Caco-2 (cell line): ENCODE measurements at regions not wholly inside any gene's neighbourhood (a gene's known extent, or its start where the extent isn't known, plus 50 kb on each side); places are given as distances from the start of the nearest gene placed in this dataset.

Experiments
- BruUV-seq: library from RNA; stranded (reverse); fragments of 400-500 nt; replicated peaks from 2 replicates; lab custom pipeline; 2021; lab: Mats Ljungman, UMichigan
- CTCF ChIA-PET: fragments of 300-600 bp; sonication (Branson Sonifier 250); formaldehyde crosslinking; loops from one replicate; lab custom pipeline; 2022; ENCODE audit warnings: antibody characterized with exemption; lab: Charles Lee
- POLR2A ChIA-PET: fragments of 300-600 bp; sonication (Branson Sonifier 250); formaldehyde crosslinking; loops from one replicate; lab custom pipeline; 2022; ENCODE audit warnings: antibody characterized with exemption; lab: Charles Lee
- DNase-seq, 2 experiments: peaks; one replicate each; pipeline versions ENCODE4 v3.0.0 to v3.0.0-alpha.2; 2020 to 2022
- H3K27me3 ChIP-seq: replicated peaks from 2 replicates; pipeline ENCODE4 v1.6.0; 2011; ENCODE audit warnings: low read length; ENCODE audit not compliant: control insufficient read depth, insufficient read depth
- H3K36me3 ChIP-seq: 2 replicates; pipeline ENCODE4 v1.5.1; 2011; ENCODE audit warnings: low read length; ENCODE audit not compliant: control insufficient read depth, insufficient read depth
- H3K4me1 ChIP-seq: fragments of 250-450 bp; sonication (Bioruptor Pico); 2 replicates; pipeline ENCODE4 v1.5.1; 2020; ENCODE audit warnings: mild to moderate bottlenecking
- H3K4me3 ChIP-seq: 2 replicates; pipeline ENCODE4 v1.5.1; 2011; ENCODE audit warnings: low read depth, mild to moderate bottlenecking, control low read depth, low read length
- H3K9me3 ChIP-seq: fragments of 250-450 bp; sonication (Bioruptor Pico); 2 replicates; pipeline ENCODE4 v1.5.1; 2020; ENCODE audit warnings: mild to moderate bottlenecking, moderate library complexity
- H3K27ac Mint-ChIP-seq: one replicate; pipeline ENCODE4 v1.8.0; 2022; ENCODE audit warnings: mixed read lengths; ENCODE audit not compliant: unreplicated experiment
- H3K27me3 Mint-ChIP-seq: one replicate; pipeline ENCODE4 v1.8.0; 2022; ENCODE audit warnings: mixed read lengths; ENCODE audit not compliant: insufficient read depth, unreplicated experiment
- H3K36me3 Mint-ChIP-seq: one replicate; pipeline ENCODE4 v1.8.0; 2022; ENCODE audit warnings: mild to moderate bottlenecking, mixed read lengths; ENCODE audit not compliant: insufficient read depth, unreplicated experiment
- H3K4me1 Mint-ChIP-seq: one replicate; pipeline ENCODE4 v1.8.0; 2022; ENCODE audit warnings: low read depth, mixed read lengths; ENCODE audit not compliant: unreplicated experiment
- H3K4me3 Mint-ChIP-seq: one replicate; pipeline ENCODE4 v1.8.0; 2022; ENCODE audit warnings: mild to moderate bottlenecking, moderate library complexity, mixed read lengths; ENCODE audit not compliant: unreplicated experiment
- H3K9me3 Mint-ChIP-seq: one replicate; pipeline ENCODE4 v1.8.0; 2022; ENCODE audit warnings: mixed read lengths; ENCODE audit not compliant: unreplicated experiment
- CTCF ChIP-seq, 2 experiments: fragments of 200-600 bp in 1 of 2; IDR thresholded peaks; 1 replicate in 1 of 2; 2 replicates in 1 of 2; pipeline versions ENCODE4 v1.5.1 to v1.8.0; 2011 to 2022; ENCODE audit warnings: antibody characterized with exemption in 1 of 2, control low read depth in 1 of 2, inconsistent platforms in 1 of 2, low read depth in 1 of 2, low read length in 1 of 2, mild to moderate bottlenecking in 1 of 2, moderate library complexity in 1 of 2; ENCODE audit not compliant: insufficient read depth in 1 of 2, severe bottlenecking in 1 of 2, unreplicated experiment in 1 of 2
- intact Hi-C: fragments of 100-400 bp; cut with micrococcal nuclease; formaldehyde crosslinking; loops from one replicate; pipeline ENCODE4 v1.10.0; 2022; ENCODE audit not compliant: unreplicated experiment

DNA sequence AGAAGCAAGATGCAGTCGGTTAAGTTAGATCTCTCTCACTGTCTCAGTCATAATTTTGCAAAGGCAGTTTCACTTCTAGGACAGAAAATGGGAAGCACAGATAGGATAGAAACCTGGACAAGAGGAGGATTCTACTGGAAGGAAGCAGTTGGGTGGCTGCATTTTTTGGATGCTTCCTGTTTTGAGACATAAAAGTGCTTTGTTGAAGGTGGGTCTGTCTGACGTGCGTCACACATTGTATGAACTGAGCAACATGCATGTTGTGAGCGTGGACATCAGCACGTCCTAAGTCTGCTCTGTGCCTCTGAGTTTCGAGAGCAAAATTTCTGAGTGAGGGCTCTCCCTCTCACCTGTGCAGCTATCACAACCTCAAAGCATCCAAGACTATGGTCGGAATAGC, 68.7 kb upstream of the SNX9 start:
- intact Hi-C loops: no loop called here
- Mint-ChIP-seq H3K9me3 (peaks cover 12% of the 10 kb centered on the region), H3K36me3 (no peaks in the 10 kb centered on the region), H3K4me3 (no peak overlapping the region), H3K27ac (no peak overlapping the region), H3K4me1 (peaks cover 33% of the 10 kb centered on the region), H3K27me3 (no peaks in the 10 kb centered on the region)
- DNase-seq: no peak
- Histone ChIP-seq H3K27me3 (no peaks in the 10 kb centered on the region), H3K4me3 (no peak overlapping the region), H3K36me3 (no peaks in the 10 kb centered on the region), H3K4me1 (peaks cover 21% of the 10 kb centered on the region), H3K9me3 (peaks cover 5% of the 10 kb centered on the region; the same call in 1 of the 2 replicates)
- POLR2A ChIA-PET: no interaction called here
- CTCF ChIA-PET: no interaction called here
- TF ChIP-seq CTCF (IDR thresholded peaks at IDR 0.05; ENCODE audit: insufficient read depth in 1 of 2, low read depth in 1 of 2, low read length in 1 of 2, severe bottlenecking in 1 of 2, unreplicated experiment in 1 of 2): no peak
- BruUV-seq: no TSS peak

- DNase-seq: no peak
- Mint-ChIP-seq H3K9me3 (peaks cover 12% of the 10 kb centered on the region), H3K27ac (no peak overlapping the region), H3K4me3 (no peak overlapping the region), H3K36me3 (no peaks in the 10 kb centered on the region), H3K27me3 (no peaks in the 10 kb centered on the region), H3K4me1 (peaks cover 33% of the 10 kb centered on the region)
- intact Hi-C loops: no loop called here
- no peak for TF ChIP-seq CTCF (IDR thresholded peaks at IDR 0.05; ENCODE audit: insufficient read depth in 1 of 2, low read depth in 1 of 2, low read length in 1 of 2, severe bottlenecking in 1 of 2, unreplicated experiment in 1 of 2)
- Histone ChIP-seq H3K9me3 (peaks cover 5% of the 10 kb centered on the region; the same call in 1 of the 2 replicates), H3K27me3 (no peaks in the 10 kb centered on the region), H3K4me3 (no peak overlapping the region), H3K36me3 (no peaks in the 10 kb centered on the region), H3K4me1 (peaks cover 21% of the 10 kb centered on the region)
- ChIA-PET CTCF (interaction anchor here (1.3 kb wide), 1 partner anchor 8 kb away, joined by 4 read pairs; no protein-coding TSS in a partner anchor), POLR2A (no interaction called here)
- no TSS peak for BruUV-seq
Measured at GRCh38 chr6:157755032-157755745, 67.9 kb upstream of the SNX9 start.

DNA sequence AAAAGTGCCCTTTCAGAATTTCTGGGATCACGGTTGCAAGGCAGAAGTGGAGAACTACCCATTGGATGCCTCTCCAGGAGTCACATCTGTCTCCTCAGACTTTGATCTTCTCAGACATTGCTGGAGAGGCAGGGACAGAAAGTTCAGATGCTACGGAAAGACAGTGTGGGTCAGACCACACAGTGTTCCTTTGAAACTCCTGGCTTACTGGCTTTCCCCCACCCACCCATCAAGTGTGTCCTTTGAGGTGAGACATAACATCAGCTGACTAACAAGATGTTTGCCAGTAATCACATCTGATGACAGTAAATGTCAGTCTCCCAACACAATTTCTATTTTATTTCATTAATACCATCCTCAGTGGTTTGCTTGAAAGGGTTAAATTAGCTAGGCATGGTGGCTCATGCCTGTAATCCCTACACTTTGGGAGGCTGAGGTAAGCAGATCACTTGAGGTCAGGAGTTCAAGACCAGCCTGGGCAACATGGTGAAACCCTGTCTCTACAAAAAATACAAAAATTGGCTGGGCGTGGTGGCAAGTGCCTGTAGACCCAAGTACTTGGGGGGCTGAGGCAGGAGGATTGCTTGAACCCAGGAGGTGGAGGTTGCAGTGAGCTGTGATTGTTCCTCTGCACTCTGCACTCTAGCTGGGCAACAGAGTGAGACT, 67.2 kb upstream of the SNX9 start:
- intact Hi-C loops: loop anchor here (1.0 kb wide), 2 partner anchors 117 to 191 kb away; no protein-coding TSS in a partner anchor
- DNase-seq: no peak
- Histone ChIP-seq H3K36me3 (no peaks in the 10 kb centered on the region), H3K4me1 (peaks cover 21% of the 10 kb centered on the region), H3K9me3 (peaks cover 5% of the 10 kb centered on the region; the same call in 1 of the 2 replicates), H3K4me3 (no peak overlapping the region), H3K27me3 (no peaks in the 10 kb centered on the region)
- TF ChIP-seq CTCF (IDR thresholded peaks at IDR 0.05; ENCODE audit: insufficient read depth in 1 of 2, low read depth in 1 of 2, low read length in 1 of 2, severe bottlenecking in 1 of 2, unreplicated experiment in 1 of 2): no peak
- ChIA-PET CTCF (interaction anchor here (1.3 kb wide), 1 partner anchor 7 kb away, joined by 4 read pairs; no protein-coding TSS in a partner anchor), POLR2A (no interaction called here)
- Mint-ChIP-seq H3K9me3 (peaks cover 12% of the 10 kb centered on the region), H3K27me3 (no peaks in the 10 kb centered on the region), H3K4me3 (no peak overlapping the region), H3K36me3 (no peaks in the 10 kb centered on the region), H3K4me1 (peaks cover 38% of the 10 kb centered on the region), H3K27ac (no peak overlapping the region)
- BruUV-seq: no TSS peak
